T-helper 9 cell (primary cell): ENCODE measurements at regions not wholly inside any gene's neighbourhood (a gene's known extent, or its start where the extent isn't known, plus 50 kb on each side); places are given as distances from the start of the nearest gene placed in this dataset.

Experiments used
- DNase-seq: peaks from one replicate; pipeline ENCODE4 v3.0.0-alpha.2; 2020

GRCh38 chr13:27370305-27370872 is 54.0 kb upstream of the GTF3A start:
- no peak for DNase-seq

- no peak for DNase-seq
Measured at GRCh38 chr13:27371932-27372331, 52.5 kb upstream of the GTF3A start.

GRCh38 chr13:27372896-27373295 is 51.5 kb upstream of the GTF3A start:
- DNase-seq: no peak

GRCh38 chr13:27374126-27374613 is 50.2 kb upstream of the GTF3A start:
- no peak for DNase-seq
